H1 (cell line): ENCODE measurements at regions not wholly inside any gene's neighbourhood (a gene's known extent, or its start where the extent isn't known, plus 50 kb on each side); places are given as distances from the start of the nearest gene placed in this dataset.

ENCODE experiments used
- CHD2 ChIP-seq: IDR thresholded peaks from 2 replicates; pipeline ENCODE4 v1.6.1; 2012; ENCODE audit warnings: low read length, improper control_type of control experiment
- CTCF ChIP-seq, 3 experiments: IDR thresholded peaks; 1 replicate in 2 of 3; 2 replicates in 1 of 3; pipeline versions ENCODE4 v1.5.1 to v1.6.1; 2011; ENCODE audit warnings: low read length in 3 of 3, mild to moderate bottlenecking in 3 of 3, inconsistent platforms in 2 of 3, low read depth in 1 of 3, moderate library complexity in 1 of 3; ENCODE audit not compliant: insufficient read depth in 1 of 3; ENCODE audit errors: control extremely low read depth in 1 of 3
- RAD21 ChIP-seq, 2 experiments: IDR thresholded peaks in 1 of 2; conservative IDR thresholded peaks in 1 of 2; 2 replicates each; pipeline ENCODE4 v1.6.1; 2011; ENCODE audit warnings: low read depth in 2 of 2, low read length in 2 of 2, improper control_type of control experiment in 1 of 2, inconsistent platforms in 1 of 2, mild to moderate bottlenecking in 1 of 2, moderate library complexity in 1 of 2
- SIX5 ChIP-seq: IDR thresholded peaks from 2 replicates; pipeline ENCODE4 v1.6.1; 2011; ENCODE audit warnings: mild to moderate bottlenecking, low read depth, low read length
- TAF7 ChIP-seq: optimal IDR thresholded peaks from 2 replicates; pipeline ENCODE3; 2011; ENCODE audit warnings: low read depth, mild to moderate bottlenecking, inconsistent platforms, low read length, moderate library complexity, borderline replicate concordance

GRCh38 chr4:81351654-81352445, 119.9 kb downstream of the RASGEF1B start (continued):
- TF ChIP-seq TAF7 (no peak), SIX5 (no peak), CTCF (IDR thresholded peaks at IDR 0.05; ENCODE audit: control extremely low read depth in 1 of 3, insufficient read depth in 1 of 3, low read depth in 1 of 3, low read length in 3 of 3) (peak; percentile 48 to 87 (median 86)), RAD21 (IDR thresholded peaks at IDR 0.05 in 1 of 2, conservative IDR thresholded peaks at IDR 0.05 in 1 of 2; ENCODE audit: low read depth in 2 of 2, low read length in 2 of 2) (peak; percentile 87 to 90), CHD2 (no peak)
